ENCODE measurements at regions not wholly inside any gene's neighbourhood (a gene's known extent, or its start where the extent isn't known, plus 50 kb on each side); places are given as distances from the start of the nearest gene placed in this dataset.
A peak's percentile ranks its signal among the peaks of the same experiment; 100 is the strongest.

GRCh38 chr1:39127513-39127912, 77.0 kb upstream of the MACF1 start:
- no peak for TF ChIP-seq POLR2A (IDR thresholded peaks at IDR 0.05)
- no peak for TF ChIP-seq CTCF (IDR thresholded peaks at IDR 0.05)
- Histone ChIP-seq H3K4me1 (peaks cover 5 to 64% (median 50%) of the 10 kb centered on the region in 12 donors), H3K27me3 (no peaks in the 10 kb centered on the region), H3K36me3 (peaks cover 0 to 25% (median 8%) of the 10 kb centered on the region in 9 donors), H3K4me3 (no peak overlapping the region), H3K27ac (peak overlapping the region; percentile 2 to 88 (median 58)), H3K9me3 (no peaks in the 10 kb centered on the region)
- ATAC-seq: peak; percentile 45 to 67 (median 56)
- intact Hi-C loops (cut with DNase I): loop anchor here in 2 of 10 donors (2.0 to 5.0 kb wide), 2 partner anchors 21 to 45 kb away; no protein-coding TSS in a partner anchor
- peak in 2 of 5 donors; percentile 31 to 62 for DNase-seq

DNA sequence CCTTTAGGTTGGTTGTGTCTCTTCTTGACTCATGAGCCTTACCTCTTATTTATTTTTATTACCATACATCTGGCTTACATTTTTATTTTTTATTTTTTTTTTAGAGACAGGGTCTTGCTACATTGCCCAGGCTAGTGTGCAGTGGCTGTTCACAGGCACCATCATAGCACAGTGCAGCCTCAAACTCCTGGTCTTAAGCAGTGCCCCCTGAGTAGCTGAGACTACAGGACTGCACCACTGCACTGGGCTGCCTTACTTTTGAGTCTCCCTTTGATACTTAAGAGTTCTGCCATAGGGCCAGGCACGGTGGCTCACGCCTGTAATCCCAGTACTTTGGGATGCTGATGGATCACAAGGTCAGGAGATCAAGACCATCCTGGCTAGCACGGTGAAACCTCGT, 76.4 kb upstream of the MACF1 start:
- H3K27me3 ChIP-seq: no peaks in the 10 kb centered on the region
- H3K4me3 ChIP-seq: no peak overlapping the region
- peaks cover 5 to 70% (median 56%) of the 10 kb centered on the region in 12 donors for H3K4me1 ChIP-seq
- H3K27ac ChIP-seq: peak overlapping the region; percentile 2 to 88 (median 52)
- intact Hi-C loops (cut with DNase I): loop anchor here in 1 of 10 donors (5.0 kb wide), 1 partner anchor 44 kb away; no protein-coding TSS in a partner anchor
- H3K9me3 ChIP-seq: no peaks in the 10 kb centered on the region
- WGBS, 4 donors: 58 to 73% (median 68%) methylated on average over 4 of the region's 4 CpGs
- TF ChIP-seq CTCF (IDR thresholded peaks at IDR 0.05) (no peak), POLR2A (IDR thresholded peaks at IDR 0.05) (no peak)
- ATAC-seq (no peak), DNase-seq (no peak)
- peaks cover 0 to 22% (median 5%) of the 10 kb centered on the region in 9 donors for H3K36me3 ChIP-seq

DNA sequence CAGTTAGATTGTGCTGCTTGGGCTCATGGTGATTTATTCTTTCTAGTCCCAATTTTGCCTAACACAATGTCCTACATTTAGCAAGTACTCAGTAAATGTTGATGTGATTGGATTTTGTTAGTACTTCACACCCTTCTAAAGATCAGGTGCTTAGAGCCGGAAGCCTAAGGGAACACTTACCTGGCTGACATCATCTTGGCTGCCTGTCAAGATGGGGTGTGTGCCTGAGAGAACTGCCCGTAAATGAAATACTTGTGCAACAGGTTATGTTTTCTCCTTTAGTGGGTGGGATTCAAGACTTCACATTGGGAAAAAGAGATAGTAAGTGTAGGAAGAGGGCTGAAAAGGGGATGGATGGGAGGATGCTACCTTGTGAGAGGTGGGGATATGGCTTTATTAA, 75.5 kb upstream of the MACF1 start:
- ATAC-seq: no peak
- no peaks in the 10 kb centered on the region for H3K9me3 ChIP-seq
- H3K27me3 ChIP-seq: no peaks in the 10 kb centered on the region
- H3K27ac ChIP-seq: peak overlapping the region in 7 of 12 donors; percentile 37 to 88 (median 62)
- intact Hi-C loops (cut with DNase I): loop anchor here in 1 of 10 donors (5.0 kb wide), 1 partner anchor 43 kb away; no protein-coding TSS in a partner anchor
- 79 to 85% (median 83%) methylated on average over 2 of the region's 2 CpGs for WGBS, 4 donors
- TF ChIP-seq POLR2A (IDR thresholded peaks at IDR 0.05): no peak
- no peak for TF ChIP-seq CTCF (IDR thresholded peaks at IDR 0.05)
- H3K4me3 ChIP-seq: no peak overlapping the region
- H3K36me3 ChIP-seq: peaks cover 0 to 22% (median 5%) of the 10 kb centered on the region in 9 donors
- H3K4me1 ChIP-seq: peaks cover 5 to 77% (median 62%) of the 10 kb centered on the region in 12 donors
- no peak for DNase-seq

GRCh38 chr1:39129514-39129913, 75.0 kb upstream of the MACF1 start:
- H3K27ac ChIP-seq: peak overlapping the region in 11 of 12 donors; percentile 2 to 88 (median 72)
- intact Hi-C loops (cut with DNase I): loop anchor here in 1 of 10 donors (5.0 kb wide), 1 partner anchor 43 kb away; no protein-coding TSS in a partner anchor
- H3K4me3 ChIP-seq: no peak overlapping the region
- H3K27me3 ChIP-seq: no peaks in the 10 kb centered on the region
- peaks cover 0 to 18% (median 3%) of the 10 kb centered on the region in 9 donors for H3K36me3 ChIP-seq
- no peak for DNase-seq
- H3K4me1 ChIP-seq: peaks cover 5 to 77% (median 62%) of the 10 kb centered on the region in 12 donors
- TF ChIP-seq CTCF (IDR thresholded peaks at IDR 0.05) (peak in 8 of 12 donors; percentile 10 to 44 (median 31)), POLR2A (IDR thresholded peaks at IDR 0.05) (no peak)
- no peak for ATAC-seq
- H3K9me3 ChIP-seq: no peaks in the 10 kb centered on the region
